ENCODE measurements at regions not wholly inside any gene's neighbourhood (a gene's known extent, or its start where the extent isn't known, plus 50 kb on each side); places are given as distances from the start of the nearest gene placed in this dataset.
"Not testable (repeated sequence)": the region's sequence is repeated elsewhere in the genome, so short reads cannot be mapped to it uniquely, and the experiment has no call there.

DNA sequence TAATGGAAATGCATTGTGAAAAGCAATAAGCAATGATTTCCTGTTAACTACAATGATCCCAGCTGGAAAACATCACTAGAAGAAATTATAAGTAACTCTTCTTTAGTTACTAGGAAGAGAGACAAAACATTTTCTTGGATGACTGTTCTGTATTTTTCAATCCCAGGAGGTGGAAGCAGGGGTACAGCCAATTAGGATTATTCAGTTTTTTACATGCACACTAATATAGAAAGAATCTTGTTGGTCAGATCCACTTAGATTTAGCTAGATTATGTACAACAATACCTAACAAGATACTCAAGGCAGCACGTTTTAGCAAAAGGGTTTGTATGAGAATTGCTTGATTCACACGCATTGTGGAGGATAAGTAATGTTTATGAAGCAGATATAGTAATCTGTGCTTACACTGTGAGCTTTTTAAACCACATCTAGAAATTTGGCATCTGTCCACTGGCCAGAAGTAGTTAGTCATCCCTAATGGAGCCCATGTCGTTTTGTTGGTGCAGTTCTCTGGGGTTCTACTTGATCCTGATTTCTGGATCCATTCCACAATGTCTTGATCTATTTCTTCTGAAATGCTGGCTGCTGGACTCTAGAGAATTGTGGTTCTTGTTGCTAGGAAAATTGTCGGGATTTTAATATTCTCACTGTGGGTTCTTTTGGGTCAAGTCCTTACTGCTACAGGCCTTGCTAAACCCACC lies 199.7 kb downstream of the ADCYAP1 start:
- no peak for DNase-seq
- no peak for ATAC-seq (replicated peaks in 1 of 2)
- H3K9me3 Mint-ChIP-seq: peaks cover 3 to 5% of the 10 kb centered on the region in 2 donors
- H3K4me1 Mint-ChIP-seq (ENCODE audit: low read depth): no peaks in the 10 kb centered on the region
- no peak overlapping the region for H3K4me3 Mint-ChIP-seq
- no peaks in the 10 kb centered on the region for H3K36me3 Mint-ChIP-seq (ENCODE audit: insufficient read depth in 2 of 2)
- H3K27me3 Mint-ChIP-seq (ENCODE audit: low read depth): no peaks in the 10 kb centered on the region
- no peak overlapping the region for H3K27ac Mint-ChIP-seq

DNA sequence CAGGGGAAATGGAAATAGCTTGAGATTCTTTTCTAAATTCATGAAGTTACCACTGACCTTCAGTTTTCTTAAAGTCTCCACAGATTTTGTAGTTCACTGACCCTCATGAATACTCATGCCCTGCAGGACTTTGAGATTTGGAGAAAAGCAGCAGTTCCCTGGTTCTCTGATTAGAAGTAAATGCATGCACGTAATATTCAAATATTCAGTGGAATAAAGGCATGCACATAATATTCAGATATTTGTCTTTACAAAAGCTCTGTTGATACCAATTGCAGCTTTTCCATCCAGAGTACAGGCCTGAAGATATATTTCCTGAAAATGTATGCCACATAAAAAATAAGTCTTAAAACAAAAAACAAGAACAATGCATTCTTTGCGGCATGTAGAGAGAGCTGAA lies 219.8 kb downstream of the ADCYAP1 start:
- peaks cover 0 to 11% of the 10 kb centered on the region in 2 donors for H3K9me3 Mint-ChIP-seq
- no peak overlapping the region for H3K4me3 Mint-ChIP-seq
- ATAC-seq (replicated peaks in 1 of 2): no peak
- H3K27me3 Mint-ChIP-seq (ENCODE audit: low read depth): no peaks in the 10 kb centered on the region
- no peak for DNase-seq
- no peaks in the 10 kb centered on the region for H3K4me1 Mint-ChIP-seq (ENCODE audit: low read depth)
- no peaks in the 10 kb centered on the region for H3K36me3 Mint-ChIP-seq (ENCODE audit: insufficient read depth in 2 of 2)
- H3K27ac Mint-ChIP-seq: no peak overlapping the region

DNA sequence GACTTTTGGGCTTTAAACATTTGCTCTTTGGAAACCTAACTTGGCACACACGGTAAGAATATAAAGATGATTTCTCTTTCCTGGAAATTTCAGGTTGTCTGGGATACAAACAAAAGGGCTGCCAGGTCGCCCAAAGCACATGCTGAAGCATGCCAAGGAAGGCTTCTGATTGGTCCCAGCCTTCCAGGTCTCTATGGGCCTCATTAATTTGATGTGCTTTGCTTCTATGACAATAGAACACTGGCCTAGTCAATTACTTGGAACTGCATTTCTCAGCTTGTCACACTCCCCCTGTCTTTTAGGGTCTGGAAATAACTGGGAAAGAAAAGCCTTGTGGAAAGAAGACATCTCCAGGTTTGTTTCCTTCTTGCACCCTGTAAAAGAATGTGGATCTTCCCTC lies 228.9 kb downstream of the ADCYAP1 start:
- Mint-ChIP-seq H3K27ac (no peak overlapping the region), H3K36me3 (ENCODE audit: insufficient read depth in 2 of 2) (no peaks in the 10 kb centered on the region), H3K27me3 (ENCODE audit: low read depth) (no peaks in the 10 kb centered on the region), H3K4me1 (ENCODE audit: low read depth) (no peaks in the 10 kb centered on the region), H3K9me3 (peaks cover 2 to 4% of the 10 kb centered on the region in 2 donors), H3K4me3 (no peak overlapping the region)
- ATAC-seq (replicated peaks in 1 of 2) (no peak), DNase-seq (no peak)

DNA sequence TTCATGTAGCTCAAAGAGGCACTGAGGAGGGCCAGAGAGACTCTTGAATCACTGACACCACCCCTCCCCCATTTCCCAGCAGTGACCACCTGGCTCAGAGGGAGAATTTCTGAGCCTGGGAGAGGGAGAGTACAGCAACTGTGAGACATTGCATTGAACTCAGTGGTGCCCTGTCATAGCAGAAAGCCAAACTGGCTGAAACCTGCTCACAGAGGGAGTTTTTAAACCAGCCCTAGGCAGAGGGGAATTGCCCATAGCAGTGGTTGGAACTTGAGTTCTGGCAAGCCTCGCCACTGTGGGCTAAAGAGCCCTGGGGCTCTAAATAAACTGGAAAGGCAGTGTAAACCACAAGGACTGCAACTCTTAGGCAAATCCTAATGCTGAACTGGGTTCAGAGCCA lies 243.1 kb downstream of the ADCYAP1 start:
- no peak overlapping the region for H3K4me3 Mint-ChIP-seq
- H3K36me3 Mint-ChIP-seq (ENCODE audit: insufficient read depth in 2 of 2): peaks cover 0 to under 1% of the 10 kb centered on the region in 2 donors
- ATAC-seq (replicated peaks in 1 of 2) (no peak), DNase-seq (no peak)
- H3K27me3 Mint-ChIP-seq (ENCODE audit: low read depth): no peaks in the 10 kb centered on the region
- H3K4me1 Mint-ChIP-seq (ENCODE audit: low read depth): no peaks in the 10 kb centered on the region
- no peak overlapping the region for H3K27ac Mint-ChIP-seq
- H3K9me3 Mint-ChIP-seq: peaks cover 3 to 23% of the 10 kb centered on the region in 2 donors

DNA sequence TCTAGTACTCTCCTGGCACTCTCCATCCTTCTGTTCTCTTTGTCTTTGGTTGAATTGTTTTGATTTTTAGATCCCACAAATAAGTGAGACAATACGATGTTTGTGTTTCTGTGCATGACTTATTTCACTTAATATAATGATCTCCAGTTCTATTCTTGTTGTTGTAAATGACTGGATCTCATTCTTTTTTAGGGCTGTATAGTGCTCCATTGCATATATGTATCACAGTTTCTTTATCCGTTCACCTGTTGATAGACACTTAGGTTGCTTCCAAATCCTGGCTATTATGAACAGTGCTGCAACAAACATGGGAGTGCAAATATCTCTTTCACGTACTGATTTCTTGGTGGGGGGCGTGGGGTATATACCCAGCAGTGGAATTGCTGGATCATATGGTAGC lies 245.0 kb downstream of the ADCYAP1 start:
- Mint-ChIP-seq H3K9me3 (peaks cover 4 to 13% of the 10 kb centered on the region in 2 donors), H3K4me3 (no peak overlapping the region), H3K27ac (no peak overlapping the region), H3K27me3 (ENCODE audit: low read depth) (no peaks in the 10 kb centered on the region), H3K4me1 (ENCODE audit: low read depth) (no peaks in the 10 kb centered on the region), H3K36me3 (ENCODE audit: insufficient read depth in 2 of 2) (no peaks in the 10 kb centered on the region)
- DNase-seq (no peak), ATAC-seq (replicated peaks in 1 of 2) (no peak)

DNA sequence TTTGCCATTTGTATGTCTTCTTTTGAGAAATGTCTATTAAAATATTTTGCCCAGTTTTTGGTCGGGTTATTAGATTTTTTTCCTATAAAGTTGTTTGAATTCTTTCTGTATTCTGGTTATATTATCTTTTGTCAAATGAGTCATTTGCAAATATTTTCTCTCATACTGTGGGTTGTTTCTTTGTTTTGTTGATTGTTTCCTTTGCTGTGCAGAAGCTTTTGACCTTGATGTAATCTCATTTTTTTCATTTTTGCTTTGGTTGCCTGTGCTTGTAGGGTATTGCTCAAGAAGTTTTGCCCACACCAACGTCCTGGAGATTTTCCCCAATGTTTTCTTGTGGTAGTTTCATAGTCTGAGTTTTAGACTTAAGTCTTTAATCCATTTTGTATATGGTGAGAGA lies 245.7 kb downstream of the ADCYAP1 start:
- peaks cover 4 to 13% of the 10 kb centered on the region in 2 donors for H3K9me3 Mint-ChIP-seq
- DNase-seq (no peak), ATAC-seq (replicated peaks in 1 of 2) (no peak)
- H3K27ac Mint-ChIP-seq: no peak overlapping the region
- H3K4me3 Mint-ChIP-seq: no peak overlapping the region
- no peaks in the 10 kb centered on the region for H3K4me1 Mint-ChIP-seq (ENCODE audit: low read depth)
- no peaks in the 10 kb centered on the region for H3K36me3 Mint-ChIP-seq (ENCODE audit: insufficient read depth in 2 of 2)
- H3K27me3 Mint-ChIP-seq (ENCODE audit: low read depth): no peaks in the 10 kb centered on the region

DNA sequence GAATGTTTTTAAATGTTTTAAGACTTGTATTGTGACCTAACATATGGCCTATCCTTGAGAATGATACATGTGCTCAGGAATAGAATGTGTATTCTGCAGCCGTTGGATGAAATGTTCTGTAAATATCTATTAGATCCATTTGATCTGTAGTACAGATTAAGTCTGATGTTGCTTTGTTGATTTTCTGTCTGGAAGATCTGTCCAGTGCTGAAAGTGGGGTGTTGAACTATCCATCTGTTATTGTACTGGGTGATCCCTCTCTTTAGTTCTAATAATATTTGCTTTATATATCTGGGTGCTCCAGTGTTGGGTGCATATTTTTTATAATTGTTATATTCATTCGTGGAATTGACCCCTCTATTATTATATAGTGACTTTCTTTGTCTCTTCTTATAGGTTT lies 248.3 kb downstream of the ADCYAP1 start:
- not testable (repeated sequence) for H3K4me1 Mint-ChIP-seq (ENCODE audit: low read depth); H3K4me3 Mint-ChIP-seq; DNase-seq; ATAC-seq (replicated peaks in 1 of 2); H3K27me3 Mint-ChIP-seq (ENCODE audit: low read depth); H3K36me3 Mint-ChIP-seq (ENCODE audit: insufficient read depth in 2 of 2); H3K27ac Mint-ChIP-seq
- H3K9me3 Mint-ChIP-seq: peaks cover 4 to 14% of the 10 kb centered on the region in 2 donors

DNA sequence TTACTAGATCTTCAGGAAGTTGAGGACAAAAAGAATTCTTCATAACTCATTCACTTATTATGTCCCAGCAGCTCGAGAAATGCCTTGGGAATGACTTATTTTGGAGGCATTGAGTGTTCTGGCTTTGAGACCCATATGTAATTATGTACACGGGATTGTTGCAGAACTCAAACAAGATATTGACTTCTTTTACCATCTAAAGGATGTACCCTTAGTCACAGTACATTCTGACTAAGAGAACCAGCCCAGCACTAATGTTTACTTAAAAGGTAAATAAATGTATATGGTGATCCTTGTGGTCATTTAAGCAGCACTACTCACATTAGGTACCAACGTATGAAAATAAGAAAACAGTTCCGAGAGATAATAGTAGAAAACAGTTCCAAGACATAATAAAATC lies 268.9 kb downstream of the ADCYAP1 start:
- Mint-ChIP-seq H3K4me3 (no peak overlapping the region), H3K27me3 (ENCODE audit: low read depth) (no peaks in the 10 kb centered on the region), H3K9me3 (peaks cover 1 to 2% of the 10 kb centered on the region in 2 donors), H3K4me1 (ENCODE audit: low read depth) (no peaks in the 10 kb centered on the region), H3K36me3 (ENCODE audit: insufficient read depth in 2 of 2) (no peaks in the 10 kb centered on the region), H3K27ac (no peak overlapping the region)
- DNase-seq (no peak), ATAC-seq (replicated peaks in 1 of 2) (no peak)

DNA sequence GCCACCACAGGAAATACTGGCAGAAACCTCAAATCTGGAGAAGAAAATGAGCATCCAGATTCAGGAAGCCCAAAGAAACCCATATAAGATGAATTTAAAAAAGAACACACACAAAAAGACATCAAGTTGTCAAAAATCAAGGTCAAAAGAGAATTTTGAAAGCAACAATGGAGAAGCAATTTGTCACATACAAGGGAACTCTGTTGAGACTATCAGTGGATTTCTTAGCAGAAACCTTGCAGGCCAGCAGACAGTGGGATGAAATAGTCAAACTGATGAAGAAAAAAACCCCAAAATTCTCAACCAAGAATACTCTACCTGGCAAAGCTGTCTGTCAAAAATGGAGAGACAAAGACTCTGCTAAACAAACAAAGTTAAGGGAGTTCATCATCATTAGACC lies 272.6 kb downstream of the ADCYAP1 start:
- DNase-seq (no peak), ATAC-seq (replicated peaks in 1 of 2) (no peak)
- H3K27ac Mint-ChIP-seq: no peak overlapping the region
- no peaks in the 10 kb centered on the region for H3K27me3 Mint-ChIP-seq (ENCODE audit: low read depth)
- no peaks in the 10 kb centered on the region for H3K36me3 Mint-ChIP-seq (ENCODE audit: insufficient read depth in 2 of 2)
- peaks cover 10 to 12% of the 10 kb centered on the region in 2 donors for H3K9me3 Mint-ChIP-seq
- no peak overlapping the region for H3K4me3 Mint-ChIP-seq
- no peaks in the 10 kb centered on the region for H3K4me1 Mint-ChIP-seq (ENCODE audit: low read depth)

DNA sequence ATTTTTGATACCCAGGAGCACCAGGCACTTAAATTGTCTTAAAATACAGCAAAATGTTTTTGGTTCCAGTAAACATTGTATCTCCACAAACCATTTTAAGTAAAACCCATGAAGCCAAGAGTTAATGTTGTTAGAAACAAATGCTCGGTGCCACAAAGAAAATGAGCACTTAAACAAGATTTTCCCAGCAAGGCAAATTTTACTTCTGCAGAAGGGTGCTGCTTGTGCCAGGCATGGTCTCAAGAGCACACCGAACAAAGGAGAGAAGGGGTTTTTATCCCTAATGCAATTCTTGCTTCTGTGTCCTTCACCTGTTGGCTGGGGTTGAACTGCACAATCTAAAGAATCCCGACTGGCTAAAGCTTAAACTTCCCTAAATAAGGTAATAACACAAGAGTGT lies 286.7 kb downstream of the ADCYAP1 start:
- no peak overlapping the region for H3K4me3 Mint-ChIP-seq
- H3K27me3 Mint-ChIP-seq (ENCODE audit: low read depth): no peaks in the 10 kb centered on the region

DNA sequence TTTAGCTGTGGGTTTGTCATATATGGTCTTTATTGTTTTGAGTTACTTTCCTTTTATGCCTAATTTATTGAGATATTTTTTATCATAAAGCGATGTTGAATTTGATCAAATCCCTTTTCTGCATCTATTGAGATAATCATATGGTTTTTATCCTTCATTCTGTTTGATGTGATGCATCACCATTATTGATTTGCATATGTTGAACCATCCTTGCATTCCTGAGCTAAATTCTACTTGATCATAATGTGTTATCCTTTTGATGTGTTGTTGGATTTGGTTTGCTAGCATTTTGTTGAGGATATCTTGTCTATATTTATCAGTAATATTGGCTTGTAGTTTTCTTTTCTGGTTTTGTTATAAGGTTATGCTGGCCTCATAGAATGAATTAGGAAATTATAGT lies 308.5 kb downstream of the ADCYAP1 start:
- Mint-ChIP-seq H3K9me3 (peaks cover 12 to 16% of the 10 kb centered on the region in 2 donors), H3K27ac (no peak overlapping the region), H3K27me3 (ENCODE audit: low read depth) (no peaks in the 10 kb centered on the region), H3K4me3 (no peak overlapping the region), H3K36me3 (ENCODE audit: insufficient read depth in 2 of 2) (no peaks in the 10 kb centered on the region), H3K4me1 (ENCODE audit: low read depth) (no peaks in the 10 kb centered on the region)
- no peak for ATAC-seq (replicated peaks in 1 of 2)
- no peak for DNase-seq

More for the DNA sequence above, 286.7 kb downstream of the ADCYAP1 start:
- Mint-ChIP-seq H3K27ac (no peak overlapping the region), H3K36me3 (ENCODE audit: insufficient read depth in 2 of 2) (no peaks in the 10 kb centered on the region), H3K4me1 (ENCODE audit: low read depth) (no peaks in the 10 kb centered on the region), H3K9me3 (peaks cover 3 to 6% of the 10 kb centered on the region in 2 donors)
- no peak for DNase-seq
- ATAC-seq (replicated peaks in 1 of 2): no peak

DNA sequence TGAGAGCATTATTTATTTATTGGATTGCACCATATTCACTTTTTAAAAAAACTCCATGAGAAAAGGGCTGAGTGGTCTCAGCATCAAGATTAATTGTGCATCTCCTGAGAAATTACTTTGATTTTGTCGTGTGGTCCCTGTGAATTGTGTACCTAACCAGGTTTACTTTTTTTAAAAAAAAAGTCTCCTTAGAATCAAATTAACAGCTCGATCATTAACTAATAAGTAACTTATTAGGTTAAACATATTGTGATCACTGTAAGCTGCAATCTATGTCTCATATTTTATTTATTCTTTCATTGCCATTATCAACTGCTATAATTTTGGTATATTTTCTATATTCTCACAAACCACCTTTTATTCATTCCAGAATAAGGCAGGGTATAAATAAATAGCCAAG lies 318.2 kb downstream of the ADCYAP1 start:
- peaks cover 0 to 5% of the 10 kb centered on the region in 2 donors for H3K9me3 Mint-ChIP-seq
- no peaks in the 10 kb centered on the region for H3K36me3 Mint-ChIP-seq (ENCODE audit: insufficient read depth in 2 of 2)

DNA sequence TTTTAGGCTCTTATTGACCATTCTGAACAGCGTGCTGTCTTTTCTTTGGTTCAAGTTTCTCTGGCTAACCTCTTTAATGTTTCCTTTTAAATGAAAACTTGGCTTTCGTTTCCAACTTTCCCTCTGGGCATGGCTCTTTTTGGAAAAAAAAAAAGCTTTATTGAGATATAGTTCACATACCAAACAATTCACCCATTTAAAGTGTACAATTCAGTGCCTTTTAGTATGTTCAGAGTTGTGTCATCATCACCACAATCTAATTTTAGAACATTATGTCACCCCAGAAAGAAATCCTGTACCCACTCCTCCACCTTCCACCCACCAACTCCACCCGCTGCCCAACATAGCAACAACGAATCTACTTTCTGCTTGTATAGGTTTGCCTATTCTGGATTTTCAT lies 322.4 kb downstream of the ADCYAP1 start:
- Mint-ChIP-seq H3K36me3 (ENCODE audit: insufficient read depth in 2 of 2) (no peaks in the 10 kb centered on the region), H3K4me3 (no peak overlapping the region), H3K27me3 (ENCODE audit: low read depth) (no peaks in the 10 kb centered on the region), H3K9me3 (peaks cover 5 to 9% of the 10 kb centered on the region in 2 donors), H3K27ac (no peak overlapping the region), H3K4me1 (ENCODE audit: low read depth) (no peaks in the 10 kb centered on the region)
- ATAC-seq (replicated peaks in 1 of 2) (no peak), DNase-seq (no peak)

More for the DNA sequence above, 318.2 kb downstream of the ADCYAP1 start:
- no peak overlapping the region for H3K27ac Mint-ChIP-seq
- no peaks in the 10 kb centered on the region for H3K27me3 Mint-ChIP-seq (ENCODE audit: low read depth)
- H3K4me3 Mint-ChIP-seq: no peak overlapping the region
- ATAC-seq (replicated peaks in 1 of 2) (no peak), DNase-seq (no peak)
- no peaks in the 10 kb centered on the region for H3K4me1 Mint-ChIP-seq (ENCODE audit: low read depth)

DNA sequence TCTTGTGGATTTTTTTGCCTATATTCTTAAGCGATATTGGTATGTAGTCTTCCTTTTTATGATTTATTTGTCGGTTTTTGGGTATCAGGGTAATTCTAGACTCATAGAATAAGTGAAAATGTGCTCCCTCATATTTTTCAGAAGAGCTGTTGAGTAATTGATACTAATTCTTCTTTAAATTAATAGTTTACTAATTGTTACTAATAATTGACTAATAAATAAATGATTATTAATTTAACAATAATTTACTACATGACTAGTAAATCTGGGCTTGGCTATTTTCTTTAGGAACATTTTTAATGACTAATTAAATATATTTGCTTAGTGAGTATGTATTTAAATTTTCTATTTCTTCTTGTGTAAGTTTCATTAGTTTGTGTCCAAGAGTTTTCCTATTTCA lies 325.0 kb downstream of the ADCYAP1 start:
- Mint-ChIP-seq H3K27me3 (ENCODE audit: low read depth) (no peaks in the 10 kb centered on the region), H3K4me1 (ENCODE audit: low read depth) (no peaks in the 10 kb centered on the region), H3K36me3 (ENCODE audit: insufficient read depth in 2 of 2) (peaks cover 0 to 5% of the 10 kb centered on the region in 2 donors), H3K9me3 (peaks cover 17 to 22% of the 10 kb centered on the region in 2 donors), H3K4me3 (no peak overlapping the region), H3K27ac (no peak overlapping the region)
- DNase-seq (no peak), ATAC-seq (replicated peaks in 1 of 2) (no peak)
